Esophagus squamous epithelium (tissue), 4 donors: ENCODE measurements at regions not wholly inside any gene's neighbourhood (a gene's known extent, or its start where the extent isn't known, plus 50 kb on each side); places are given as distances from the start of the nearest gene placed in this dataset.

ENCODE experiments used
- POLR2A ChIP-seq, 4 donors: fragments of 450-650 bp; IDR thresholded peaks; one replicate each; pipeline ENCODE4 v1.6.1; 2017; ENCODE audit warnings: antibody characterized with exemption in 4 of 4, mild to moderate bottlenecking in 4 of 4, moderate library complexity in 3 of 4
- TF ChIP-seq, protein P1 (sequence below), 6 experiments: fragments of 450-650 bp in 4 of 6; fragments of 200-600 bp in 2 of 6; sonication (generic) in 2 of 6; IDR thresholded peaks; one replicate each; pipeline ENCODE4 v1.5.1; 2016 to 2019; ENCODE audit warnings: antibody characterized with exemption in 6 of 6, mild to moderate bottlenecking in 4 of 6, moderate library complexity in 4 of 6

- TF ChIP-seq, protein P1, sequence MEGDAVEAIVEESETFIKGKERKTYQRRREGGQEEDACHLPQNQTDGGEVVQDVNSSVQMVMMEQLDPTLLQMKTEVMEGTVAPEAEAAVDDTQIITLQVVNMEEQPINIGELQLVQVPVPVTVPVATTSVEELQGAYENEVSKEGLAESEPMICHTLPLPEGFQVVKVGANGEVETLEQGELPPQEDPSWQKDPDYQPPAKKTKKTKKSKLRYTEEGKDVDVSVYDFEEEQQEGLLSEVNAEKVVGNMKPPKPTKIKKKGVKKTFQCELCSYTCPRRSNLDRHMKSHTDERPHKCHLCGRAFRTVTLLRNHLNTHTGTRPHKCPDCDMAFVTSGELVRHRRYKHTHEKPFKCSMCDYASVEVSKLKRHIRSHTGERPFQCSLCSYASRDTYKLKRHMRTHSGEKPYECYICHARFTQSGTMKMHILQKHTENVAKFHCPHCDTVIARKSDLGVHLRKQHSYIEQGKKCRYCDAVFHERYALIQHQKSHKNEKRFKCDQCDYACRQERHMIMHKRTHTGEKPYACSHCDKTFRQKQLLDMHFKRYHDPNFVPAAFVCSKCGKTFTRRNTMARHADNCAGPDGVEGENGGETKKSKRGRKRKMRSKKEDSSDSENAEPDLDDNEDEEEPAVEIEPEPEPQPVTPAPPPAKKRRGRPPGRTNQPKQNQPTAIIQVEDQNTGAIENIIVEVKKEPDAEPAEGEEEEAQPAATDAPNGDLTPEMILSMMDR (IDR thresholded peaks at IDR 0.05), result no peak
- no peak for TF ChIP-seq POLR2A (IDR thresholded peaks at IDR 0.05)
Observed at GRCh38 chr6:114936080-114936479, 593.3 kb upstream of the HS3ST5 start.
